Activated gamma-delta T cell (primary cell): ENCODE measurements at regions not wholly inside any gene's neighbourhood (a gene's known extent, or its start where the extent isn't known, plus 50 kb on each side); places are given as distances from the start of the nearest gene placed in this dataset.

Experiments
- DNase-seq: peaks from one replicate; lab custom pipeline; 2025; lab: John Stamatoyannopoulos, UW

- no peak for DNase-seq
Observed at GRCh38 chr5:167673942-167674341, 617.5 kb upstream of the WWC1 start.

DNA sequence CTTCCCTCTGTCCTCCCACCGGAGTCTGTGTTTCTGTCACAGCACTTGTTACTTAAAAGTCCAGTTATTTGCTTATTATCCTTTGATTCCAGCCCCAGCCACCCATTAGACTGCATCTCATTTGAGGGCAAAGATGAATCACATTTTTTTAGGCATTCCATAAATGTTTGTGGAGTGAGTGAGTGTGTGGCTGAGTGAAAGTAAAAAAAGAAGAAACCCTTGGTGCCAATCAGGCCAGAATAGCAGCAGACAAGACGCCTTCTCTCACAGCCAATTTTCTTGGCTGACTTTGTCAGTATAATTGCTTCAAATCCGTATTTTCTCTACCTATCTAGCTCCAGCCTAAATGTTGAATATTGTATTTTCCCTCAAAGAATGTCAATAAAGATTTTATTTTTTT is 613.0 kb upstream of the WWC1 start:
- no peak for DNase-seq

DNA sequence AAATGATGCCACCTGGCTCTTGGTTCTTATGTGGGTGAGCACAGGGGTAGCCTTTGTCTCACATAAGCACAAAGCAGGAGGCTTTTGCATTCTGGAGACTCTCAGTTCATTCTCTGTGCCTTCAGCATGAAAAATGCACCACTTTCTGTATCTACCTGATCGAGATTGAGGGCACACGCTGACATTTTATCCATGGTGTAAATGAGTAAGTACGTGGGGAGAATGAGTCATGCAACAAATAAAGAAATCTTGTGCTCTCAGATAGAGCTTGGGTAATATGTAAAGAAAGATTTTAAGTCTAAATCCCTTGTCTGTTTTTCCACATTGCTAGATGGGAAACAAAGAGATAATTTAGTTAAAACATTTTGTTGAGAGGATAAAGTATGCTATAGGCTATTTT is 607.2 kb upstream of the WWC1 start:
- no peak for DNase-seq

- no peak for DNase-seq
Observed at GRCh38 chr5:167688341-167689130, 602.9 kb upstream of the WWC1 start.

DNA sequence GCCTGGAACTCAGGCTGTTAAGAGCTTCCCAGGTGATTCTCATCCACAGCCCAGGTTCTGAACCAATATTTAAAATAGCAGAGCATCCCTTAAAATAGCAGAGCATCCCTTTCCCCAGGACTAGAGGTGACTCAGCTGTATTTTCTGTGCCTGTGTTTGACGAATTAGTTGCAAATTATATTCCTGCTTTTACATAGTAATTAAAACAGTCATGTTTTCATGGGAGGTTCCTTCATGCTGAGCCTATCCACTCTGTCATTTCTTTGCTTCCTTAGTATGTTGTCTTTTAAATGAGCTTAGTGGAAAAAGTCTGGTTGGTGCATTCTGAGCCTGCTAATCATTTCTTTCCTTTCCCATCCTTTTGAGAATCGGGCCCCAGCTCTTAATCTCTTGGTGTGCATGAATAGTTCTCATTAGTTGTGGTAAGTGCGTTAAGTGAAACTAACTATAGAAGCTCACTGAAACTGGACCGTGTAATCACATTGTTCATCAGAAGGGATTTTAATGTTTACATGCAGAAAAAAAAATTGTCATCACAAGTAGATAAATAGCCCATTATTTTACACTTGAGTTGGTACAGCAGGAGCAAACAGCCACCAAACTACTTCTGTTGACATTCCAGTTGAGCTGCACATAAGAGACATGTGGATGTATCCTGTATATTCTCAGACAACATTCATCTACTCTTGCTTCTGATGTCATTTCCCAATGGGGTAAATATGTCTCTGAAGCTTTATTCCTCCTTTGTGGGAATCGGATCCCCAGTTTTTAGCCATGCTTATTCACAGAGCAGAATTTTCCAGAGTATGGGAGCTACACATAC is 596.9 kb upstream of the WWC1 start:
- DNase-seq = no peak

- no peak for DNase-seq
Observed at GRCh38 chr5:167696558-167697314, 594.7 kb upstream of the WWC1 start.

- no peak for DNase-seq
Observed at GRCh38 chr5:167699432-167699831, 592.0 kb upstream of the WWC1 start.

DNA sequence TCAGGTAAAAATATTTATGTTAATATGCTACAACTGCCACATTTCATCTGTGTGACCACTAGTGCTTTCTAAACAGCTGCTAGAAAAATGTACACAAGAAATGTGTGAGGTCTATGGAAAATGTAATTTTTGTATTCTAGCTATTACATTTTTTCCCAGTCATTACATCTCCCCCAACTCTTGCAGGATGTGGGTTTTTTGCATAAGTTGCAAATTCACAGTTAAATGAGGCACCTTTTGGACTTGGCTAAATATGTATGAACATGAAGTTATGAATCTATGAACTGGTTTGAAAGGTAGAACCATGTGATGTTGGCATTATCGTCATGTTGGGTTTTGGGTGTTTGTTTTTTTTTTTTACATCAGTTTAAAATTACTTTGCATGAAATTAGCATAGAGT is 590.4 kb upstream of the WWC1 start:
- DNase-seq = no peak

GRCh38 chr5:167702014-167702413 is 589.4 kb upstream of the WWC1 start:
- no peak for DNase-seq

GRCh38 chr5:167708449-167708848 is 583.0 kb upstream of the WWC1 start:
- DNase-seq = no peak

DNA sequence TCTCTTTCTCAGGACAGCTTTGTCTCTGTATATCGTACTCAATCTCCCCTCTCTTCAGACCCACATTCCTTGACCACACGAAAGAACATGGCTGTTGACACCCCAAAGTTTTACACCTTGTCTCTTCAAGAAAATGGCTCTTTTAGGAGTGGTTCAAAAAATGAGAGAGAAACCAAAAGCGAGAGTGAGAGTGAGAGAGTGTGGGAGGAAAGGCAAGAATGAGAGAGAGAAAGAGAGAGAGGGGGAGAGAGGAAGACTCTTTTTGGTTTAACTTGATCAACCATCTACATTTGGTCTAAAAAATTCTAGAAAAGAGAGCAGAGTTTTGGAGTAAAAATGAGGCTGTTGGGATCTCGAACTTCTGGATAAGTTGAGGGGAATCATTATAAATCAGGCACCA is 581.8 kb upstream of the WWC1 start:
- DNase-seq = no peak

DNA sequence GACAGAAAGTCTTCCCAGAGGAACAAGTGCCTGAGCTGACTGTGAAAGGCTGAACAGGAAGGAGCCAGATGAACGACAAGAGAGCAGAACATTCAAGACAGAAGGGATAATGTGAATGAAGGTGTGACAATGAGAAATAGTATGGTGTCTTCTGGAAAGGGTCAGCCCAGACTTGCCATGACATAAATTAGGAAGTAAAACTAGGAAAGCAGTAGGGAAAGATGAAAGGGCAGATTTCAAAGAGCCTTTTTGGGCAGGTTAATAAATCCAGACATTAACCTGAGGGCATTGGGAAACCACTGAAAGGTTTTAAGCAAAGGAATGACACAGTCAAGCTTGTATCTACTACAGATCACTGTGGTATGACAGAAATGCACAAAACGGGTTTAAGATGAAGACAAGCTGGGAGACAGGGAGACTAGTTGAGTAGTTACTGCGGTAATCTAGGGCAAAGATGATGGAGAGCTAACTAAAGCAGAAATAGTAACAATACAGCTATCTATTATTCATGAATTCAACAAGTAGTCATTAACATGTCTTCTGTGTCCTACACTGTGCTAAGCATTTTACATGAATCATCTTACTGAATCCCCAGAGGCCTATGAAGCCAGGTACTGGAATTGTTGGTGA is 580.9 kb upstream of the WWC1 start:
- no peak for DNase-seq

DNA sequence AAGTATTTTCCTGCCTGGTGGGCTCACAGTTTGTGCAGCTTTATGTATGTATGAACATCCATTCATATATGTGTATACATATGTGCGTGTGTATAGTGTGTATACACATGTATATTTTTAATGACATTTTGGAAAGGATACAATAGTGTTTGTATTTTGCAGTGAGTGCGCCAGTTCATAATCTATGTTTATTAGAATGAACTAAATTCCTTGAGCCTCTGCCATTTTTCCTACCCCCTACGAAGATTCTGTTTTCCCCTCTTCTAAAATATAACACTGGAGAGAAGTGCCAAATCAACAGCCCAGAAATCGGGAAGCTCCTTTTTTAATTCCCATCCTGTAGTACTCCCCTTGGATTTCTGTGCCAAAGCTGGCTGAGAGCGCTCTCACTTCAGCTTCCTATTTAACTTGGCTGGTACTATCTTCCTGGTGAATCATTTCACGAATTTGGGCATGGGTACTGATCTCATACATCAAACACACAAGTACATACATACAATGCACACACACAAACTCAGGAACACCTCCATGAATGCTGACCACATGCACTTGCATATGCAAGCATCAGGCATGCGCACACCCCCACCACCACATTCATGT is 578.4 kb upstream of the WWC1 start:
- DNase-seq = no peak

GRCh38 chr5:167713896-167714295 is 577.5 kb upstream of the WWC1 start:
- DNase-seq = no peak

DNA sequence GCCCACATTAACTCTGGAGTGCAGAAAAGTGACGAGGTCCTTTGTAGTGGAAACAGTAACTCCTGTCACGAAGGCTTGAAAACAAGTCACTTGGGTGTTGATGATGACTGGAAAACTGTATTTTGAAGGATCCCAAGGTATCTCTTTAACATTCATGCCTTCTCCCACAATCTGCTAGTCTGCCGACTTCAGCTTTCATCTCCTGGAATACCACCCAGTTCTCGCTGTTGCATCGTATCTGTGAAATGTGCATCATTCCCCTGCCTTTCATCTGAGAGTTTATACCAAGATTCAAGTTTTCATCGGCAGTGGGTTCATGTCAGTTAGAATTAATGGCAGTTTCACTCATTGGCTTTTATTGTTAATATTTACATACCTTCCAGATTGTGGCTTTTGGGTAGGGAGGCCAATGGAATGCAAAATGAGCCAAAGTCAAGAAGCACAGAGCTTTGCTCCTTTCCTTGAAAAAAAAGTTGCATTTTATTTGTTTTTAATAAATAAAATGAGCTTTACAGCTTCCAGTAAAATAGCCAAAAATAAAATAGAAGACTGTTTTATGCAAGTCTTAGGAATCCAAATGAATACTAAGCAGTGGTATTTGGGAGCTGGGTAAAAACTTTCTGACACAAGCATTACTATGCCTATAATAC is 575.2 kb upstream of the WWC1 start:
- DNase-seq = no peak

DNA sequence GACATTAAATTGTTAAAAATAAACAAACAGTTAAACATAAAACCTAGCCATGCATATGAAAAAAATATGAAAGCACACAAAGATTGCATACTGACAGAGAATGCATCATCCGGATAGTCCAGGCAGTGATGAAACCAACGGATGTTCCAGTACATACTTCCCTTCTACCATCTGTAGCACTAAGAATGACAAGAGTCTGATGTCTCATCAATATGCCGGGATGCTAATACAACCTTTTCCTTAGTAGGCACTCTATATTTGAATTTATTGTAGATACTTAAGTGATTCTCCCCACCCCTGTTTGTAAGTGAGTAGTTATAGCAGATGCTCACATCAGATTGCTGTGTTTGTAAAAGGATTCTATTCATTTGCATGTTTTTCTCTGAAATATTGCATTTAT is 571.2 kb upstream of the WWC1 start:
- DNase-seq = no peak

DNA sequence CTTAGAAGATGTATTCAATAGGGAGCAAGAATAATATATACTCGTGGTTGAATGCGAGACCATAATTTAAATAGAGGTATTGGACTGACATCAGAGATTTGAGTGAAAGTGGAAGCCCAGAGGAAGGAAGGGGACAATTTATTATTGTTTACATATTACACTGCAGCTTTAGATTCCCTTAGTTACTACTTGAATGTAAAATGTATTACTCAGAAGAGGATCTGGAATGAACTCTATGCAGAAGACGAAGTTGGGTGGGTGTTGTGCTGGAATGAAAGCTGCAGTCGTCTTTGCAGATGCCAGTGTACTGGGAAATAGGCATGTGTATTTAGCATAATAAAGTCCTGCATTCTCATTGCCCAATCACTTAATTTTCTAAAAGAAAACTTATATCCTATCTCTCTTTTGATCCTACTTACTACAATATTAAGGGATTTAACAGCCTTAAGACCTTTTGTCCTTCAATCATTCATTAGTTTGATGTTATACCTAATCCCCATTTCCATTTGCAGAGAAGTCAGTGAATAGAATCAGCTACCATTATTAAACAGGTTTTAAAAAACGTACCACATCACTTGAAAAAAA is 570.7 kb upstream of the WWC1 start:
- no peak for DNase-seq

GRCh38 chr5:167721926-167722440 is 569.5 kb upstream of the WWC1 start:
- DNase-seq = no peak

- DNase-seq = no peak
Observed at GRCh38 chr5:167723254-167723871, 568.1 kb upstream of the WWC1 start.

DNA sequence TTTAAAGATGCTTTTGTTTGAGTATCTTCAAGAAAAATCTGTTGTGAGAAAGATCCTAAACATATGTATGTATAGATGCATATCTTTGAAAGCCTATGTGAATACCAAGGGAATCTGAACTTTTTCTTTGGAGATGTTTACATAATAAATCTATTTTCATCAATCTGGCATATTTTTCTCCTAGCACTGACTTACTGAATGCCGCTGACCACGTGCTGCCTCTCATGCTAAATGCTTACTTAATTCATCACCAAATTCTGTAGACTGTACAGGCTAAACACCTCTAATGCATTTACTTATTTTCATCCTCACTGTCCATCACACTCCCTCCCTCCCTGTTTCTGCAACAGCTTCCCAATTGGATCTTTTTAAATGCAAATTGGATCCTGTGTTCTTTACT is 566.2 kb upstream of the WWC1 start:
- no peak for DNase-seq
